Esophagus muscularis mucosa (tissue), 4 donors: ENCODE measurements at regions not wholly inside any gene's neighbourhood (a gene's known extent, or its start where the extent isn't known, plus 50 kb on each side); places are given as distances from the start of the nearest gene placed in this dataset.
A peak's percentile ranks its signal among the peaks of the same experiment; 100 is the strongest.

Experiments
- DNase-seq: peaks from one replicate; pipeline ENCODE4 v3.0.0-alpha.2; 2017; ENCODE audit errors: extremely low spot score
- H3K27ac ChIP-seq, 4 donors: fragments of 200-600 bp; sonication (generic); replicated peaks in 1 of 4; 1 replicate in 3 of 4; 2 replicates in 1 of 4; pipeline ENCODE4 v1.5.1; 2016 to 2019; ENCODE audit warnings: mild to moderate bottlenecking in 1 of 4
- H3K27me3 ChIP-seq, 4 donors: fragments of 200-600 bp; sonication (generic); one replicate each; pipeline versions ENCODE4 v1.5.1 to v1.6.0; 2016 to 2019
- H3K36me3 ChIP-seq, 4 donors: fragments of 200-600 bp; sonication (generic); one replicate each; pipeline ENCODE4 v1.5.1; 2016 to 2019
- H3K4me1 ChIP-seq, 4 donors: fragments of 200-600 bp; sonication (generic); one replicate each; pipeline ENCODE4 v1.5.1; 2016 to 2019
- H3K4me3 ChIP-seq, 4 donors: fragments of 200-600 bp; sonication (generic); 1 replicate in 2 of 4; 2 replicates in 2 of 4; pipeline ENCODE4 v1.5.1; 2016 to 2019; ENCODE audit warnings: mild to moderate bottlenecking in 4 of 4, moderate library complexity in 1 of 4
- H3K9me3 ChIP-seq, 4 donors: fragments of 200-600 bp; sonication (generic); 1 replicate in 3 of 4; 2 replicates in 1 of 4; pipeline ENCODE4 v1.5.1; 2016 to 2019
- CTCF ChIP-seq, 3 experiments: fragments of 200-600 bp in 2 of 3; fragments of 450-650 bp in 1 of 3; sonication (generic) in 2 of 3; IDR thresholded peaks; one replicate each; pipeline ENCODE4 v1.5.1; 2017 to 2019; ENCODE audit warnings: antibody characterized with exemption in 3 of 3, mild to moderate bottlenecking in 2 of 3, moderate library complexity in 1 of 3
- EP300 ChIP-seq: sonication (generic); formaldehyde crosslinking; IDR thresholded peaks from one replicate; pipeline ENCODE4 v1.6.1; 2017; ENCODE audit warnings: antibody characterized with exemption
- POLR2A ChIP-seq: fragments of 450-650 bp; IDR thresholded peaks from one replicate; pipeline ENCODE4 v1.6.1; 2017; ENCODE audit warnings: antibody characterized with exemption, moderate library complexity, mild to moderate bottlenecking, low read depth
- POLR2AphosphoS5 ChIP-seq, 2 donors: sonication (generic); formaldehyde crosslinking; IDR thresholded peaks; one replicate each; pipeline ENCODE4 v1.6.1; 2017; ENCODE audit warnings: antibody characterized with exemption in 2 of 2
- WGBS: methylation state at CpG from one replicate; pipeline ENCODE4 v1.1.5; 2018; 5-methylcytosine and 5-hydroxymethylcytosine counted together
- intact Hi-C: fragments of 100-400 bp; cut with DNase I; formaldehyde crosslinking; loops from one replicate; pipeline ENCODE4 v1.15.1; 2023

GRCh38 chr18:47547539-47548202 lies 296.2 kb upstream of the SKOR2 start:
- no peak for DNase-seq
- no peak overlapping the region for H3K4me3 ChIP-seq
- no peaks in the 10 kb centered on the region for H3K9me3 ChIP-seq
- no peak overlapping the region for H3K27ac ChIP-seq
- peaks cover 0 to 8% (median 0%) of the 10 kb centered on the region in 4 donors for H3K27me3 ChIP-seq
- TF ChIP-seq POLR2AphosphoS5 (IDR thresholded peaks at IDR 0.05) (no peak), EP300 (no peak), CTCF (IDR thresholded peaks at IDR 0.05) (no peak), POLR2A (no peak)
- 86% methylated on average over 6 of the region's 6 CpGs for WGBS
- H3K36me3 ChIP-seq: no peaks in the 10 kb centered on the region
- no peaks in the 10 kb centered on the region for H3K4me1 ChIP-seq
- intact Hi-C loops: no loop called here

GRCh38 chr18:47545613-47546012 lies 294.2 kb upstream of the SKOR2 start:
- Histone ChIP-seq H3K9me3 (no peaks in the 10 kb centered on the region), H3K36me3 (no peaks in the 10 kb centered on the region), H3K4me3 (no peak overlapping the region), H3K4me1 (no peaks in the 10 kb centered on the region), H3K27ac (no peak overlapping the region), H3K27me3 (peaks cover 0 to 8% (median 0%) of the 10 kb centered on the region in 4 donors)
- intact Hi-C loops: no loop called here
- DNase-seq: no peak
- TF ChIP-seq CTCF (IDR thresholded peaks at IDR 0.05) (no peak), POLR2A (no peak), POLR2AphosphoS5 (IDR thresholded peaks at IDR 0.05) (no peak), EP300 (no peak)
- 51% methylated on average over 6 of the region's 6 CpGs for WGBS

GRCh38 chr18:47543080-47543479 lies 291.6 kb upstream of the SKOR2 start:
- TF ChIP-seq POLR2A: no peak
- no peak for TF ChIP-seq EP300
- no peak for TF ChIP-seq CTCF (IDR thresholded peaks at IDR 0.05)
- no peak for TF ChIP-seq POLR2AphosphoS5 (IDR thresholded peaks at IDR 0.05)
- no peaks in the 10 kb centered on the region for H3K9me3 ChIP-seq
- peaks cover 0 to 8% (median 0%) of the 10 kb centered on the region in 4 donors for H3K27me3 ChIP-seq
- intact Hi-C loops: no loop called here
- peak; percentile 55 for DNase-seq
- H3K4me1 ChIP-seq: no peaks in the 10 kb centered on the region
- H3K4me3 ChIP-seq: no peak overlapping the region
- no peaks in the 10 kb centered on the region for H3K36me3 ChIP-seq
- no peak overlapping the region for H3K27ac ChIP-seq
- 70% methylated on average over 3 of the region's 3 CpGs for WGBS

GRCh38 chr18:47542551-47542950 lies 291.1 kb upstream of the SKOR2 start:
- Histone ChIP-seq H3K36me3 (no peaks in the 10 kb centered on the region), H3K9me3 (no peaks in the 10 kb centered on the region), H3K27me3 (peaks cover 0 to 8% (median 0%) of the 10 kb centered on the region in 4 donors), H3K4me1 (no peaks in the 10 kb centered on the region), H3K27ac (no peak overlapping the region), H3K4me3 (no peak overlapping the region)
- intact Hi-C loops: no loop called here
- WGBS: 59% methylated on average over 2 of the region's 2 CpGs
- DNase-seq: peak; percentile 34
- TF ChIP-seq EP300: no peak
- no peak for TF ChIP-seq CTCF (IDR thresholded peaks at IDR 0.05)
- no peak for TF ChIP-seq POLR2AphosphoS5 (IDR thresholded peaks at IDR 0.05)
- TF ChIP-seq POLR2A: no peak

GRCh38 chr18:47531717-47532116 lies 280.3 kb upstream of the SKOR2 start:
- 1% methylated on average over 13 of the region's 27 CpGs for WGBS
- no peak overlapping the region for H3K4me3 ChIP-seq
- H3K36me3 ChIP-seq: no peaks in the 10 kb centered on the region
- intact Hi-C loops: no loop called here
- TF ChIP-seq EP300 (no peak), CTCF (IDR thresholded peaks at IDR 0.05) (no peak), POLR2A (no peak), POLR2AphosphoS5 (IDR thresholded peaks at IDR 0.05) (no peak)
- H3K9me3 ChIP-seq: no peaks in the 10 kb centered on the region
- peaks cover 0 to 5% (median 0%) of the 10 kb centered on the region in 4 donors for H3K4me1 ChIP-seq
- no peak overlapping the region for H3K27ac ChIP-seq
- H3K27me3 ChIP-seq: peaks cover 0 to 51% (median 6%) of the 10 kb centered on the region in 4 donors
- no peak for DNase-seq
